NCI-H526 treated with DMSO at 0.1 percent for 48 hours (cell line): ENCODE measurements at regions not wholly inside any gene's neighbourhood (a gene's known extent, or its start where the extent isn't known, plus 50 kb on each side); places are given as distances from the start of the nearest gene placed in this dataset.
"Not testable (repeated sequence)": the region's sequence is repeated elsewhere in the genome, so short reads cannot be mapped to it uniquely, and the experiment has no call there.

Source experiments
- DNase-seq: peaks from one replicate; lab custom pipeline; 2025; lab: John Stamatoyannopoulos, UW

- DNase-seq, result no peak
Observed at GRCh38 chr3:20645340-20645739, 459.3 kb upstream of the SGO1 start.

GRCh38 chr3:20637729-20638128, 451.7 kb upstream of the SGO1 start:
- no peak for DNase-seq

- DNase-seq, result no peak
Observed at GRCh38 chr3:20622304-20622703, 436.3 kb upstream of the SGO1 start.

GRCh38 chr3:20618621-20619020, 432.6 kb upstream of the SGO1 start:
- not testable (repeated sequence) for DNase-seq

- not testable (repeated sequence) for DNase-seq
Observed at GRCh38 chr3:20618181-20618580, 432.2 kb upstream of the SGO1 start.

- not testable (repeated sequence) for DNase-seq
Observed at GRCh38 chr3:20615982-20616381, 430.0 kb upstream of the SGO1 start.

GRCh38 chr3:20608054-20608738, 422.2 kb upstream of the SGO1 start:
- no peak for DNase-seq

- no peak for DNase-seq
Observed at GRCh38 chr3:20604659-20605058, 418.7 kb upstream of the SGO1 start.

- DNase-seq, result no peak
Observed at GRCh38 chr3:20589275-20589674, 403.3 kb upstream of the SGO1 start.

GRCh38 chr3:20588781-20589180, 402.8 kb upstream of the SGO1 start:
- no peak for DNase-seq

- DNase-seq, result no peak
Observed at GRCh38 chr3:20583648-20584047, 397.6 kb upstream of the SGO1 start.

GRCh38 chr3:20576228-20576627, 390.2 kb upstream of the SGO1 start:
- DNase-seq, result no peak

- no peak for DNase-seq
Observed at GRCh38 chr3:20575146-20575545, 389.1 kb upstream of the SGO1 start.

- no peak for DNase-seq
Observed at GRCh38 chr3:20574746-20575145, 388.7 kb upstream of the SGO1 start.

- DNase-seq, result no peak
Observed at GRCh38 chr3:20573175-20573574, 387.2 kb upstream of the SGO1 start.

GRCh38 chr3:20572473-20572872, 386.5 kb upstream of the SGO1 start:
- no peak for DNase-seq

GRCh38 chr3:20569310-20569709, 383.3 kb upstream of the SGO1 start:
- no peak for DNase-seq

GRCh38 chr3:20564966-20565365, 379.0 kb upstream of the SGO1 start:
- DNase-seq, result no peak

- DNase-seq, result no peak
Observed at GRCh38 chr3:20563985-20564384, 378.0 kb upstream of the SGO1 start.

- no peak for DNase-seq
Observed at GRCh38 chr3:20563251-20563650, 377.2 kb upstream of the SGO1 start.

- DNase-seq, result no peak
Observed at GRCh38 chr3:20561166-20561565, 375.2 kb upstream of the SGO1 start.

- not testable (repeated sequence) for DNase-seq
Observed at GRCh38 chr3:20560446-20560845, 374.4 kb upstream of the SGO1 start.

GRCh38 chr3:20558161-20558560, 372.2 kb upstream of the SGO1 start:
- no peak for DNase-seq

GRCh38 chr3:20556661-20557060, 370.7 kb upstream of the SGO1 start:
- DNase-seq, result no peak
